ENCODE measurements at regions not wholly inside any gene's neighbourhood (a gene's known extent, or its start where the extent isn't known, plus 50 kb on each side); places are given as distances from the start of the nearest gene placed in this dataset.

DNA sequence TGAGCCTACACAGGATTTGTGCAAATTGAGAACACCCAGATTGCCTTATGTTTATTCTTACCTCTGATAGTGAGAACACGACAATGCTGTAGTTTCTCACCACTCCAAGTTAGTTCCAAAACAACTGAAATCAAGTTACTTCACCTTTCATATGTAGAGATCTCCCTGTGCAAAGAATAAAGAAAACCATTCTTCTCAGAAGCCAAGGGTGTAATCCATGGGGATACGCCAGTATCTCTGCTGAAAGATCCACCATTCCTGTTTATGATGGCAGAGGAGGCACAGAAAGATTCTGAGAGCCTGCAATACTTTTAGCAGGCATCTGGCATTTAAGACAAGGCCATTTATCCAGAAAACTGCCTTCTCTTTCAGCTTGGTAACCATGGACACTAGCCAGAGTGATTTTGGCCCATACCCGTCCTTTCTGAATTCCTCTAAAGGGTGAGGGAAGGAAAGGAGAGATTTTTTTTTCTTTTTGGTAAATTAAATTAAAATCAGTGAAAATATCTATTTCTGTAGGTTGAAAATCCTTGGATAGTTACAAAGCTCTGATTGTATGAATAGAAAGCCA lies 355.4 kb upstream of the FAR2 start:
- TF ChIP-seq CTCF (IDR thresholded peaks at IDR 0.05) = no peak
- TF ChIP-seq POLR2A (IDR thresholded peaks at IDR 0.05) = no peak
